GM23338 (cell line): ENCODE measurements at regions not wholly inside any gene's neighbourhood (a gene's known extent, or its start where the extent isn't known, plus 50 kb on each side); places are given as distances from the start of the nearest gene placed in this dataset.

Source experiments
- ATAC-seq: fragments of 200-7000 bp; cut with Tn5 transposase; 3 replicates; pipeline ENCODE4 v1.9.1; 2020
- DNase-seq: peaks from one replicate; pipeline ENCODE4 v3.0.0-alpha.2; 2015; ENCODE audit warnings: low spot score
- H2AFZ ChIP-seq: fragments of 200-600 bp; sonication (generic); 2 replicates; pipeline ENCODE4 v1.8.0; 2016; ENCODE audit warnings: antibody characterized with exemption, mild to moderate bottlenecking, moderate library complexity
- H3F3A ChIP-seq: fragments of 200-600 bp; sonication (generic); replicated peaks from 2 replicates; pipeline ENCODE4 v1.8.0; 2017; ENCODE audit warnings: antibody characterized with exemption, mixed run types, low read depth
- H3K27ac ChIP-seq: fragments of 200-600 bp; sonication (generic); 2 replicates; pipeline ENCODE4 v1.6.1; 2016; ENCODE audit warnings: low read depth
- H3K27me3 ChIP-seq: fragments of 200-600 bp; sonication (generic); 2 replicates; pipeline ENCODE4 v1.8.0; 2016; ENCODE audit warnings: mild to moderate bottlenecking, mixed run types, moderate library complexity; ENCODE audit not compliant: insufficient read depth
- H3K36me3 ChIP-seq: fragments of 200-600 bp; sonication (generic); 2 replicates; pipeline ENCODE4 v1.8.0; 2016; ENCODE audit warnings: mild to moderate bottlenecking; ENCODE audit not compliant: insufficient read depth
- H3K4me1 ChIP-seq: fragments of 200-600 bp; sonication (generic); 2 replicates; pipeline ENCODE4 v1.8.0; 2016; ENCODE audit warnings: mild to moderate bottlenecking, moderate library complexity; ENCODE audit not compliant: insufficient read depth
- H3K4me2 ChIP-seq: fragments of 200-600 bp; sonication (generic); 2 replicates; pipeline ENCODE4 v1.7.1; 2017; ENCODE audit warnings: mixed run types
- H3K4me3 ChIP-seq: fragments of 200-600 bp; sonication (generic); 2 replicates; pipeline ENCODE4 v1.6.1; 2016; ENCODE audit warnings: mixed run types
- H3K79me2 ChIP-seq: fragments of 200-600 bp; sonication (generic); replicated peaks from 2 replicates; pipeline ENCODE4 v1.8.0; 2017; ENCODE audit warnings: mild to moderate bottlenecking; ENCODE audit not compliant: insufficient read depth
- H3K9me2 ChIP-seq: fragments of 200-600 bp; sonication (generic); 2 replicates; pipeline ENCODE4 v1.8.0; 2017; ENCODE audit not compliant: insufficient read depth
- H4K20me1 ChIP-seq: fragments of 200-600 bp; sonication (generic); replicated peaks from 2 replicates; pipeline ENCODE4 v1.8.0; 2017; ENCODE audit warnings: mild to moderate bottlenecking; ENCODE audit not compliant: insufficient read depth
- H3K27ac Mint-ChIP-seq: 2 replicates; pipeline ENCODE4 v1.8.0; 2020; ENCODE audit warnings: inconsistent platforms, mild to moderate bottlenecking, moderate library complexity, mixed read lengths
- H3K27me3 Mint-ChIP-seq: 3 replicates; pipeline ENCODE4 v1.8.0; 2022; ENCODE audit warnings: low read depth, mild to moderate bottlenecking, moderate library complexity, mixed read lengths, inconsistent platforms; ENCODE audit not compliant: insufficient read depth, poor library complexity
- H3K36me3 Mint-ChIP-seq: 3 replicates; pipeline ENCODE4 v1.8.0; 2021; ENCODE audit warnings: low read depth, mild to moderate bottlenecking, inconsistent platforms, moderate library complexity, mixed read lengths
- H3K4me1 Mint-ChIP-seq: 3 replicates; pipeline ENCODE4 v1.8.0; 2020; ENCODE audit warnings: mild to moderate bottlenecking, inconsistent platforms, mixed read lengths
- H3K4me3 Mint-ChIP-seq: 3 replicates; pipeline ENCODE4 v1.8.0; 2021; ENCODE audit warnings: moderate library complexity, mild to moderate bottlenecking, inconsistent platforms, mixed read lengths
- H3K9me3 Mint-ChIP-seq: 3 replicates; pipeline ENCODE4 v1.8.0; 2020; ENCODE audit warnings: moderate library complexity, mild to moderate bottlenecking, inconsistent platforms, mixed read lengths
- CREB1 ChIP-seq: fragments of 250-450 bp; sonication (Bioruptor Pico); IDR thresholded peaks from 2 replicates; pipeline ENCODE4 v1.5.0; 2020; ENCODE audit warnings: low read depth, mild to moderate bottlenecking, moderate library complexity
- CTCF ChIP-seq, 2 experiments: fragments of 200-600 bp in 1 of 2; sonication (generic) in 1 of 2; conservative IDR thresholded peaks; 2 replicates each; pipeline versions ENCODE4 v1.5.1 to v1.6.1; 2016 to 2017; ENCODE audit warnings: antibody characterized with exemption in 2 of 2, low read depth in 2 of 2, mild to moderate bottlenecking in 2 of 2, moderate library complexity in 1 of 2
- ETS1 ChIP-seq: IDR thresholded peaks from 2 replicates; pipeline ENCODE4 v1.6.1; 2016; ENCODE audit warnings: antibody characterized with exemption
- EZH2 ChIP-seq: fragments of 200-600 bp; sonication (generic); IDR thresholded peaks from one replicate; pipeline ENCODE4 v1.8.0; 2017; ENCODE audit warnings: antibody characterized with exemption, mild to moderate bottlenecking, low read depth; ENCODE audit not compliant: unreplicated experiment
- EZH2phosphoT487 ChIP-seq: fragments of 200-600 bp; sonication (generic); IDR thresholded peaks from one replicate; pipeline ENCODE4 v1.8.1; 2018; ENCODE audit warnings: antibody characterized with exemption; ENCODE audit not compliant: unreplicated experiment
- JUNB ChIP-seq: IDR thresholded peaks from one replicate; pipeline ENCODE4 v1.6.1; 2016; ENCODE audit warnings: antibody characterized with exemption; ENCODE audit not compliant: unreplicated experiment
- NANOG ChIP-seq: IDR thresholded peaks from 2 replicates; pipeline ENCODE4 v1.6.1; 2016; ENCODE audit warnings: antibody characterized with exemption, borderline replicate concordance
- POLR2AphosphoS5 ChIP-seq: IDR thresholded peaks from 2 replicates; pipeline ENCODE4 v1.6.1; 2016; ENCODE audit warnings: antibody characterized with exemption, low read depth
- REST ChIP-seq: IDR thresholded peaks from one replicate; pipeline ENCODE4 v1.6.1; 2018; ENCODE audit warnings: antibody characterized with exemption; ENCODE audit not compliant: unreplicated experiment
- STAT1 ChIP-seq: IDR thresholded peaks from one replicate; pipeline ENCODE4 v1.6.1; 2016; ENCODE audit warnings: antibody characterized with exemption; ENCODE audit not compliant: unreplicated experiment
- ZNF331 ChIP-seq: fragments of 250-450 bp; sonication (Bioruptor Pico); IDR thresholded peaks from 2 replicates; pipeline ENCODE4 v1.5.0; 2020; ENCODE audit warnings: low read depth, mild to moderate bottlenecking, moderate library complexity

GRCh38 chr14:98070536-98070935 is 1201.5 kb downstream of the BCL11B start (continued):
- TF ChIP-seq CTCF (conservative IDR thresholded peaks at IDR 0.05; ENCODE audit: low read depth in 2 of 2) (no peak), POLR2AphosphoS5 (no peak)

GRCh38 chr14:98074111-98074510 is 1197.9 kb downstream of the BCL11B start:
- Histone ChIP-seq H3K4me1 (peaks cover 12% of the 10 kb centered on the region), H3K27ac (no peak overlapping the region), H4K20me1 (no peaks in the 10 kb centered on the region), H3F3A (no peaks in the 10 kb centered on the region), H3K36me3 (no peaks in the 10 kb centered on the region), H2AFZ (no peak overlapping the region), H3K4me2 (no peak overlapping the region), H3K27me3 (no peaks in the 10 kb centered on the region), H3K79me2 (no peaks in the 10 kb centered on the region), H3K4me3 (no peak overlapping the region), H3K9me2 (peaks cover 8% of the 10 kb centered on the region)
- H3K9me3 Mint-ChIP-seq = no peaks in the 10 kb centered on the region; the same call in 2 of the 3 replicates
- TF ChIP-seq CREB1 (CRISPR knock-in tag) (no peak), STAT1 (no peak), REST (no peak), CTCF (conservative IDR thresholded peaks at IDR 0.05; ENCODE audit: low read depth in 2 of 2) (no peak), POLR2AphosphoS5 (no peak), EZH2 (no peak), JUNB (no peak), NANOG (no peak), EZH2phosphoT487 (no peak), ZNF331 (CRISPR knock-in tag) (no peak), ETS1 (no peak)
- peaks cover 3% of the 10 kb centered on the region for H3K27me3 Mint-ChIP-seq
- H3K4me1 Mint-ChIP-seq = peaks cover 13% of the 10 kb centered on the region
- no peak overlapping the region for H3K4me3 Mint-ChIP-seq
- DNase-seq (no peak), ATAC-seq (no peak)
- no peak overlapping the region for H3K27ac Mint-ChIP-seq
- no peaks in the 10 kb centered on the region for H3K36me3 Mint-ChIP-seq
